Astrocyte (in vitro differentiated cells and primary cell): ENCODE measurements at regions not wholly inside any gene's neighbourhood (a gene's known extent, or its start where the extent isn't known, plus 50 kb on each side); places are given as distances from the start of the nearest gene placed in this dataset.

Source experiments
- DNase-seq: peaks from one replicate; pipeline ENCODE4 v3.0.0-alpha.2; 2010; ENCODE audit warnings: low read depth
- FAIRE-seq: peaks from 2 replicates; lab custom pipeline; 2011; peaks lifted over from hg19 to GRCh38; lab: Jason Lieb, UNC
- H2AFZ ChIP-seq: 2 replicates; pipeline ENCODE4 v1.6.0; 2012; ENCODE audit warnings: low read depth, low read length, inconsistent platforms
- H3K27ac ChIP-seq: 2 replicates; pipeline ENCODE4 v1.5.1; 2011; ENCODE audit warnings: low read depth, low read length, inconsistent platforms
- H3K27me3 ChIP-seq: 2 replicates; pipeline ENCODE4 v1.6.0; 2011; ENCODE audit warnings: low read length, inconsistent platforms; ENCODE audit not compliant: insufficient read depth
- H3K36me3 ChIP-seq: 2 replicates; pipeline ENCODE4 v1.5.1; 2011; ENCODE audit warnings: low read length, inconsistent platforms; ENCODE audit not compliant: insufficient read depth
- H3K4me1 ChIP-seq: 2 replicates; pipeline ENCODE4 v1.5.1; 2011; ENCODE audit warnings: low read length, inconsistent platforms; ENCODE audit not compliant: insufficient read depth
- H3K4me2 ChIP-seq: 2 replicates; pipeline ENCODE4 v1.6.0; 2012; ENCODE audit warnings: low read length, inconsistent platforms
- H3K4me3 ChIP-seq: 2 replicates; pipeline ENCODE4 v1.5.1; 2011; ENCODE audit warnings: low read depth, mild to moderate bottlenecking, low read length, inconsistent platforms; ENCODE audit not compliant: insufficient read depth
- H3K79me2 ChIP-seq: 2 replicates; pipeline ENCODE4 v1.6.0; 2012; ENCODE audit warnings: mild to moderate bottlenecking, low read length, inconsistent platforms; ENCODE audit not compliant: insufficient read depth
- H3K9ac ChIP-seq: 2 replicates; pipeline ENCODE4 v1.6.0; 2012; ENCODE audit warnings: mild to moderate bottlenecking, low read length, inconsistent platforms
- H3K9me3 ChIP-seq: 2 replicates; pipeline ENCODE4 v1.5.1; 2012; ENCODE audit warnings: low read depth, mild to moderate bottlenecking, low read length, inconsistent platforms; ENCODE audit not compliant: insufficient read depth
- H4K20me1 ChIP-seq: 2 replicates; pipeline ENCODE4 v1.6.0; 2012; ENCODE audit warnings: low read length, inconsistent platforms; ENCODE audit not compliant: insufficient read depth
- H3K27ac Mint-ChIP-seq: one replicate; pipeline ENCODE4 v1.8.0; 2021; ENCODE audit warnings: mild to moderate bottlenecking, mixed read lengths; ENCODE audit not compliant: unreplicated experiment
- H3K27me3 Mint-ChIP-seq: one replicate; pipeline ENCODE4 v1.8.0; 2021; ENCODE audit warnings: low read depth, mixed read lengths; ENCODE audit not compliant: unreplicated experiment
- H3K36me3 Mint-ChIP-seq: one replicate; pipeline ENCODE4 v1.8.0; 2021; ENCODE audit warnings: low read depth, mixed read lengths; ENCODE audit not compliant: unreplicated experiment
- H3K4me1 Mint-ChIP-seq: one replicate; pipeline ENCODE4 v1.8.0; 2021; ENCODE audit warnings: low read depth, mixed read lengths; ENCODE audit not compliant: unreplicated experiment
- H3K4me3 Mint-ChIP-seq: one replicate; pipeline ENCODE4 v1.8.0; 2021; ENCODE audit warnings: mild to moderate bottlenecking, moderate library complexity, mixed read lengths; ENCODE audit not compliant: unreplicated experiment
- H3K9me3 Mint-ChIP-seq: one replicate; pipeline ENCODE4 v1.8.0; 2021; ENCODE audit warnings: mild to moderate bottlenecking, mixed read lengths; ENCODE audit not compliant: unreplicated experiment
- CTCF ChIP-seq: IDR thresholded peaks from 2 replicates; pipeline ENCODE4 v1.5.1; 2011; ENCODE audit warnings: low read depth, mild to moderate bottlenecking, inconsistent platforms, low read length, moderate library complexity; ENCODE audit not compliant: insufficient read depth
- EZH2 ChIP-seq: IDR thresholded peaks from 2 replicates; pipeline ENCODE4 v1.6.1; 2012; ENCODE audit warnings: mild to moderate bottlenecking, low read length, inconsistent platforms; ENCODE audit not compliant: insufficient read depth

GRCh38 chr3:28651159-28651558, 302.5 kb upstream of the AZI2 start:
- no peaks in the 10 kb centered on the region for H3K4me1 Mint-ChIP-seq

GRCh38 chr3:28664123-28664522, 315.5 kb upstream of the AZI2 start:
- FAIRE-seq, result no peak
- Histone ChIP-seq H3K9ac (no peak overlapping the region), H4K20me1 (no peaks in the 10 kb centered on the region)

More at GRCh38 chr3:28651159-28651558, 302.5 kb upstream of the AZI2 start:
- Mint-ChIP-seq H3K4me3 (no peak overlapping the region), H3K27ac (no peak overlapping the region), H3K36me3 (no peaks in the 10 kb centered on the region), H3K27me3 (no peaks in the 10 kb centered on the region), H3K9me3 (no peaks in the 10 kb centered on the region)
- H3K27me3 ChIP-seq, result no peaks in the 10 kb centered on the region
- no peaks in the 10 kb centered on the region for H3K9me3 ChIP-seq
- no peaks in the 10 kb centered on the region for H4K20me1 ChIP-seq
- H3K4me3 ChIP-seq, result no peak overlapping the region
- no peak for TF ChIP-seq CTCF
- TF ChIP-seq EZH2, result no peak
- no peak overlapping the region for H3K4me2 ChIP-seq
- DNase-seq (no peak), FAIRE-seq (no peak)
- H3K9ac ChIP-seq, result no peak overlapping the region
- H3K27ac ChIP-seq, result no peak overlapping the region
- no peaks in the 10 kb centered on the region for H3K79me2 ChIP-seq
- no peaks in the 10 kb centered on the region for H3K4me1 ChIP-seq
- H3K36me3 ChIP-seq, result no peaks in the 10 kb centered on the region
- H2AFZ ChIP-seq, result no peak overlapping the region

More at GRCh38 chr3:28664123-28664522, 315.5 kb upstream of the AZI2 start:
- Histone ChIP-seq H2AFZ (no peak overlapping the region), H3K27ac (no peak overlapping the region), H3K9me3 (no peaks in the 10 kb centered on the region), H3K4me1 (no peaks in the 10 kb centered on the region), H3K27me3 (no peaks in the 10 kb centered on the region), H3K36me3 (no peaks in the 10 kb centered on the region), H3K79me2 (no peaks in the 10 kb centered on the region), H3K4me3 (no peak overlapping the region), H3K4me2 (no peak overlapping the region)
- no peak overlapping the region for H3K27ac Mint-ChIP-seq
- no peak overlapping the region for H3K4me3 Mint-ChIP-seq
- no peaks in the 10 kb centered on the region for H3K9me3 Mint-ChIP-seq
- no peak for DNase-seq
- no peaks in the 10 kb centered on the region for H3K27me3 Mint-ChIP-seq
- TF ChIP-seq CTCF (no peak), EZH2 (no peak)
- H3K36me3 Mint-ChIP-seq, result no peaks in the 10 kb centered on the region
- peaks cover 3% of the 10 kb centered on the region for H3K4me1 Mint-ChIP-seq
